NOMO-1 treated with DMSO at 0.1 percent for 48 hours (cell line): ENCODE measurements at regions not wholly inside any gene's neighbourhood (a gene's known extent, or its start where the extent isn't known, plus 50 kb on each side); places are given as distances from the start of the nearest gene placed in this dataset.

ENCODE experiments used
- DNase-seq: peaks from one replicate; lab custom pipeline; 2025; ENCODE audit not compliant: unreplicated experiment; lab: John Stamatoyannopoulos, UW

- no peak for DNase-seq
Measured at GRCh38 chr13:64936879-64937278, 2293.3 kb downstream of the PCDH9 start.

GRCh38 chr13:64935441-64935840 lies 2294.7 kb downstream of the PCDH9 start:
- no peak for DNase-seq

- no peak for DNase-seq
Measured at GRCh38 chr13:64934569-64935362, 2295.4 kb downstream of the PCDH9 start.

GRCh38 chr13:64930636-64931035 lies 2299.5 kb downstream of the PCDH9 start:
- DNase-seq, result no peak

- DNase-seq, result no peak
Measured at GRCh38 chr13:64928696-64929499, 2301.2 kb downstream of the PCDH9 start.

- DNase-seq, result no peak
Measured at GRCh38 chr13:64925727-64926126, 2304.4 kb downstream of the PCDH9 start.

GRCh38 chr13:64925284-64925683 lies 2304.9 kb downstream of the PCDH9 start:
- no peak for DNase-seq

GRCh38 chr13:64924401-64924800 lies 2305.7 kb downstream of the PCDH9 start:
- DNase-seq, result no peak

GRCh38 chr13:64917566-64917965 lies 2312.6 kb downstream of the PCDH9 start:
- DNase-seq, result no peak

GRCh38 chr13:64912141-64912540 lies 2318.0 kb downstream of the PCDH9 start:
- no peak for DNase-seq

- no peak for DNase-seq
Measured at GRCh38 chr13:64910096-64910495, 2320.0 kb downstream of the PCDH9 start.

GRCh38 chr13:64909184-64909583 lies 2321.0 kb downstream of the PCDH9 start:
- DNase-seq, result no peak

GRCh38 chr13:64900039-64900438 lies 2330.1 kb downstream of the PCDH9 start:
- no peak for DNase-seq

- DNase-seq, result no peak
Measured at GRCh38 chr13:64884976-64885375, 2345.2 kb downstream of the PCDH9 start.

- no peak for DNase-seq
Measured at GRCh38 chr13:64877176-64877575, 2353.0 kb downstream of the PCDH9 start.

- no peak for DNase-seq
Measured at GRCh38 chr13:64871742-64872141, 2358.4 kb downstream of the PCDH9 start.

GRCh38 chr13:64869539-64869938 lies 2360.6 kb downstream of the PCDH9 start:
- no peak for DNase-seq

GRCh38 chr13:64867856-64868255 lies 2362.3 kb downstream of the PCDH9 start:
- DNase-seq, result no peak

- DNase-seq, result no peak
Measured at GRCh38 chr13:64866331-64866730, 2363.8 kb downstream of the PCDH9 start.

- no peak for DNase-seq
Measured at GRCh38 chr13:64855506-64855905, 2374.6 kb downstream of the PCDH9 start.

- no peak for DNase-seq
Measured at GRCh38 chr13:64850017-64850416, 2380.1 kb downstream of the PCDH9 start.

- DNase-seq, result no peak
Measured at GRCh38 chr13:64849196-64849595, 2380.9 kb downstream of the PCDH9 start.
